Pulmonary artery endothelial cell (primary cell): ENCODE measurements at regions not wholly inside any gene's neighbourhood (a gene's known extent, or its start where the extent isn't known, plus 50 kb on each side); places are given as distances from the start of the nearest gene placed in this dataset.

Source experiments
- DNase-seq: peaks from one replicate; pipeline ENCODE4 v3.0.0-alpha.2; 2011; ENCODE audit warnings: low read depth, low spot score

- DNase-seq = no peak
Measured at GRCh38 chr9:87324613-87325194, 173.0 kb upstream of the DAPK1 start.

GRCh38 chr9:87327575-87328125 is 170.0 kb upstream of the DAPK1 start:
- no peak for DNase-seq

- no peak for DNase-seq
Measured at GRCh38 chr9:87333802-87334201, 163.9 kb upstream of the DAPK1 start.

GRCh38 chr9:87334366-87334765 is 163.3 kb upstream of the DAPK1 start:
- DNase-seq = no peak

- no peak for DNase-seq
Measured at GRCh38 chr9:87336407-87336806, 161.3 kb upstream of the DAPK1 start.

- peak; percentile 45 for DNase-seq
Measured at GRCh38 chr9:87336914-87337333, 160.7 kb upstream of the DAPK1 start.

- no peak for DNase-seq
Measured at GRCh38 chr9:87337335-87338087, 160.2 kb upstream of the DAPK1 start.

DNA sequence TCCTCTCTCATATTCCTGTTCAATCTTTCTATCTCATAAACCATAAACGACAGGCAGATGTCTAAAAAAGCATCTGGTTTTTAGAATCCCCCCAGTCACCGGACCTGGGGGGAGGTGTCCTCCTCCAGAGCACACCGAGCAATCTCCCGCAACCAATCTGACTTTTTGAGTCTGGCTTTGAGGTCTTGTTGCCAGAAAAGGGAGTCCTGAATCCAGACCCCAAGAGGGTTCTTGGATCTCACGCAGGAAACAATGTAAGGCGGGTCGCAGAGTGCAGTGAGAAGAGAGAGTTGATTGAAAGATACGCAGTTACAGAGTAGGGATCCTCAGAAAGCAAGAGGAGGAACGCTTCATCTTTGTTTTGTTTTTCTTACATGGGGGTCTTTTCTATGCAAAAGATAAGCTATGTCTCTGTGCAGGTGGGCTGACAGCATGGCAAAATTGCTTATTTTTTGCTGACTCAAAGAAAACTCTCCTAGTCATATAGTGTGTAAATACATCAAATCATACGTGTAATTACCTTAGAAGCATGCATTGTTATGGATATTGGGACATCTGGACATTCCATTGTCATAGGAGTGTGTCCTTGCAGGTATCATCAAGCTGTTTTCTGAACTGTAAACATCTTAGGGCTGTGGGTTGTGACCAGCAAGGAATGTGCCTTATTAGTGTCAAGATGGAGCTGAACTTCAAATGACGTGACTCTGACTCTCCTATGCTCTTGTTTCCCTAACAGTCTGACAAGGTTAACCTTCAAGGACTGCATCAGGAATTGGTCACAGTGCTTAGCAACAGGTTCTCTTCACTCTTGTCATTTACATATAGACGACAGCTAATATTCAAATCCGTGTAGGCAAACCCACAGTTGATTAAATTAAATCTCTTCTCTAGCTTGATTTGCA is 159.3 kb upstream of the DAPK1 start:
- DNase-seq = no peak

DNA sequence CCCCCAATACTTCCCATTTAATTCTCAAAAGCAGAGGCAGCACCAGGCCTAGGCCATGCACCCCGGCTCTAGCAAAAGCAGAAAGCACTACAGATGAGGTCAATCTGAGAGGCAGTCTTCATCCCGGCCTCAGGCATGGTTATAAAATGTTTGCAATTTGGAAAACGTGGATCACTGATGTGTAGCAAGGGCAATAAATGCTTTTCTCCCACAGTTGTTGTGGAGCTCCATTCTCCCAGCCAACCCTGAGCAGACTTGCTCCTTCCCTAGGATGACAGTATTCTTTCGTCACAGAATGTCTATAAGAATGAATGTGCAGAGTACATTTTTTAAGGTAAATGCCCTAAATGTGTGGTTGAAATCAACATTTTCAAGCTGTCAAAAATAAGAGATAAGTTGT is 157.3 kb upstream of the DAPK1 start:
- DNase-seq = no peak

DNA sequence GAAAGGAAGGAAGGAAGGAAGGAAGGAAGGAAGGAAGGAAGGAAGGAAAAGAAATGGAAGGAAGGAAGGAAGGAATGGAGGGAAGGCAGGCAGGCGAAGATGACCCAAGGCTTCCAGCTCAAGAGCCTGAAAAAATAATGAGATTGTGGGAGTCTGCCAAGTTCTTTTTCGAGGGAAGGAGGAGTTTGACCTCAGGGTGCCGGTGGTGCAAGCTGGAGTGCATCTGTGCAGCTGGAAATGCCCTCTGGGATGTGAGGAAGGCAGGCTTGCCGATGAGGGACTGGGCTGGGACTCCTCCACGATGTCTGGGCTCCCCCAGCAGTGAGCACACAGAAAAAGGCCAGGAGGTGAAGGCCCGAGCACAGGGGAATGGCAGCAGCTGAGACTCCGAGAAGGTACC is 154.9 kb upstream of the DAPK1 start:
- no peak for DNase-seq

DNA sequence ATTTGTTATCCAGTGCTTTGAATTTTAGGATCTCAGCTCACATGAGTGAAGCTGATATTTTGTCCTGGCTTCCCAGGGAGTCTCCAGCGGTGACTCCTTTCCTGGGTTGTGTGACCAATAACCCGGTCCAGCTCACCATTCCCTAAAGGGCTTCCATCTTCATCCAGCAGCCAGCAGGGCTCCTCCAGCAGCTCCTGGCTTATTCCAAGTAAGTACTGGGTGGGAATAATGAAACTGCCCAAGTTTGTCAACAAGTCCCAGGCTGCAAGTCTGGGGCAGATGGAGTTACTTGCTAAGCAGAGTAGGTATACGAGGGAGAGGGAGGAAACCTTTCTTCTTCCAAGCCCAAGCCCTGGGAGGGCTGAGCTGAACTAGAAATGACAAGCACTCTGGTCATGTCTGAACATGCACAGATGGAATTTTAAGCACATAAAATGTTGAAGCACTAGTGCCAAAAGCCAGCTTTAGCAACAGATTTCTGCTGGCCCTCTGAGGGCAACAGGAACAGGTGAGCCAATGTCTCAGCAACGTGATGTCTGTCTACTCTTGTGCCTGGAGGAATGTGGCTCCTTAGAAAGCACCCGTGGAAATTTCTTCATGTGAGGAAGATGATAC is 153.7 kb upstream of the DAPK1 start:
- no peak for DNase-seq

DNA sequence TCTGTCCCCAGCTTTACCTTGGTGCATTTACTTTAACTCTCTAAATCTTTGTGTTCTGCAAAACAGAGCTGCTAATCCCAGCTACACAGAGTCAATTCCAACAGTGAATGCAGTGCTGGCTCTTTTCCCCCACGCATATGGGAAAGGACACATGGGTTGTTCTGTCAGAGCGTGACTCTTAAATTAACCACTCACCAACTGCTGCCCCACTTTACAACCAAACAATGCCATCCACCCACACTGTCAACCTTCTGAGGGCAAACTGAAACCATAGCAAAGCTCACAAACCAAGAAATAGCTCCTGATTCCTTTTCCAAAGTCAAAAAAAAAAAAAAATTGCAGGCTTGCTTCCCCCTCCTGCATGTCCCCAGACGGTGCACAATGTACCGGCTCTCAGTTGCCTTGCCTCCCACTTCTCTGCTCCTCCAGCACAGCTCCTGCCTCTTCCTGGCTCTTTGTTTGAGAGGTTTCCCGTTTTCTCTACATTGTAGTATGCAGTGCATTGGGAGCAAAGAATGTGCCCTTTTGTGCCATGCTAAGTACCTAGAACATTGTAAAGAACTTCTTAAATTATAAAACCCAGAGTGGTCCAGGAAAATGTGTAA is 151.5 kb upstream of the DAPK1 start:
- DNase-seq = no peak

DNA sequence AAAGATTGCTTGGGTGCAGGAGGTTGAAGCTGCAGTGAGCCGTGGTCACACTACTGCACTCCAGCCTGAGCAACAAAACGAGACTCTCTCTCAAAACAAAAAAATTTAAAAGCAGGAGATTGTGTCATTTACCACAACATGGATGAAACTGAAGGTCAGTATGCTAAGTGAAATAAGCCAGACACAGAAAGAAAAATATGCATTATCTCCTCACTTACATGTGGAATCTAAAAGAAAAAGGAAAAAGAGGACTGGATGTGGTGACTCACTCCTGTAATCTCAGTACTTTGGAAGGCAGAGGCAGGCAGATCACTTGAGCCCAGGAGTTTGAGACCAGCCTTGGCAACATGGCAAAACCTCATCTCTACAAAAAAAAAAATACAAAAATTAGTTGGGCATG is 146.8 kb upstream of the DAPK1 start:
- DNase-seq = no peak

DNA sequence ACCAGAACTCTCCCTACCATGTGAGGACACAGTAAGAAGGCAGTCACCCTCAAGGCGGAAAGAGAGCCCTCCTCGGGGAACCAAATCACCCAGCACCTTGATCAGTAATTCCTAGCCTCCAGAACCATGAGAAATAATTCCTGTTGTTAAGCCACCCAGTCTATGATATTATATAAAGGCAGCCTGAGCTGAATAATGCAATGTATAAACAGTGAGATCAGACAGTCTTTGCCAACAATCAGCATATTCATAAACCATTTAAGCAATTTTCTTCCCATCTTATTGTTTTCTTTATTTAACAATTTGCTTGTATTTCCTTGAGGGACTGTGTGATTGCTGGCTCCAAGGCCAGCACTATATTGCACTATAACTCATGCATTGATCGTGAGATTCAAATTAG is 144.4 kb upstream of the DAPK1 start:
- no peak for DNase-seq

DNA sequence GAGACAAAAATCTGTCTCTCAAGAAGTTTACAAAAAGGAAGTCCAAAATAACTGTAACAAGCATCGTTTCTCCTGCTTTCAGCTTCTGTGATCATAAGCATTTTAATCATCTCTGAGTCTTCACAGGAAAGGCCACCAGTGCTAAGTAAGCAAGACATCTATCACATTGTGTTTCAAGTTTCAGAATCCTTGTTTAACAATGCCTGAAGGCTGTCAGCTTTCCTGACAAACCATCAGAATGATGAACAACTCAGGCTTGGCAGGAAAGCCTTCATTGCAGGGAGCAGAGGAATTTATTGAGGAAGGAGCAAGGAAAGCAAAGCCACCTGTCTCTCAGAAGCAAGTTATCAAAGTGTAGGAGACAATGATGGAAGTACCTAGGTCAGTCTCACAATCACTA is 143.5 kb upstream of the DAPK1 start:
- DNase-seq = no peak

- no peak for DNase-seq
Measured at GRCh38 chr9:87357600-87357999, 140.1 kb upstream of the DAPK1 start.

DNA sequence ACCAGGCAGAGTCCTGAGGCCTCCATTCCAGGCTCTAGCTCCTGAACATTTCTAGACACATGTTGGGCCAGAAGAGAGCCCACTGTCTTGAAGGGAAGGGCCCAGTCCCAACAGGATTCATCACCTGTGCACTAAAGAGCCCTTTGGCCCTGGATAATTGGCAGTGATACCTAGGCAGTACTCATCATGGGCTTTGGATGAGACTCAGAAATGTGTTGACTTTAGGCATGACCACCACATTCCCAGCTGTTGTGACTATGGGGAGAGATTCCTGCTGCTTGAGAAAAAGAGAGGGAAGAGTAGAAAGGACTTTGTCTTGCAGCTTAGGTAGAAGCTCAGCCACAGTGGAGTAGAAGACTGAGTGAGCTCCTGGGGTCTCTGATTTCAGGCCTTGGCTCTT is 138.4 kb upstream of the DAPK1 start:
- no peak for DNase-seq

- DNase-seq = no peak
Measured at GRCh38 chr9:87359958-87360601, 137.6 kb upstream of the DAPK1 start.

DNA sequence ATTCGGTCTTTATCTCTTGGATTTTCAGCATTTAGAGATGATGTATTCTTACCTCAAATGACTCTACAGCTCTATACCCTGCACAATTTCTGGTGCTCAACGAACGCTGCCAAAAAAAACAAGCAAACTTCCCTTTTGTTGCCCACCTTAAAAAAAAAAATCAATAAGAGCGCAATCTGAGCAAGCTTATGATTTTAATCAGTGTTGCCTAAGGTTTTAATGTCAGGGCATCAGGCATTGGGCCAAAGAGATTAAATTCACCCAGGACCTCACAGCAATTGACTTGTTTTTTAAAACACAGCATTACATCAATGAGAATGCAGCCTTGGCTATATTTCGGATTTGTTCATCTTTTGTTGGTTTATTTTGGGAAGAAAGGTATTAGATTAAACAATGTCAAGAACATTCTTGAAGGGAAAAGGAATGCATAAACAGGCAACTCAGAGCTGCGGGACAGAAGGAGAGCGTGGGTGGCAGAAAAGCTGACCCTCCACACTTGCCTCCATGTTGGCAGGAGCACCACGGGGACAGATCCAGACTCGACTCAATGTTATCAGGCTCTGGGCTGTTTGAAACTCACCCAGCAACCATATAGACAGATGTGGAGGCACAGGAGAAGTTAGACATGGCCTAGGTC is 127.5 kb upstream of the DAPK1 start:
- DNase-seq = no peak

DNA sequence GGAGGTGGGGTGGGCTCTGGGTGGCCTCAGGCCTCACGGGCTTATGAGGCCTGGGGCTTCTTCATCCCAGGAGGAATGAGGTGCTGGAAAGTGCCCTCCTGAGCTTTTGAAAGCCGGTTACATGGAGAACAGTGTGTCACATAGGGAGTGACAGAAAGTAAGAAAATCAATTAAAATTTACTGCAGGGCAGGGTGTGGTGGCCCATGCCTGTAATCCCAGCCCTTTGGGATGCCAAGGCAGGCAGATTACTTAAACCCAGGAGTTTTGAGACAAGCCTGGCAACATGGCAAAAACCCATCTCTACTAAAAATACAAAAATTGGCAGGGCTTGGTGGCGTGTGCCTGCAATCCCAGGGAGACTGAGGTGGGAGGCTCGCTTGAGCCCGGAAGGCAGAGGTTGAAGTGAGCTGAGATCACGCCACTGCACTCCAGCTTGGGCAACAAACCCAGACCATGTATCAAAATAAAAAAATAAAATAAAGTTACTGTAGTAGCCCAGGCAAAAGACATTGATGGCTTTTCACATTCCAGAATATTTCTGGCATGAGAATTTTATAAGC is 125.8 kb upstream of the DAPK1 start:
- DNase-seq = no peak
